Mesothelial cell of epicardium (in vitro differentiated cells): ENCODE measurements at regions not wholly inside any gene's neighbourhood (a gene's known extent, or its start where the extent isn't known, plus 50 kb on each side); places are given as distances from the start of the nearest gene placed in this dataset.

Source experiments
- DNase-seq, 2 experiments: peaks; one replicate each; pipeline ENCODE4 v3.0.0; 2021; ENCODE audit warnings: low spot score in 2 of 2; ENCODE audit not compliant: unreplicated experiment in 2 of 2
- H3K27ac Mint-ChIP-seq: 2 replicates; pipeline ENCODE4 v1.8.0; 2021; ENCODE audit warnings: mixed read lengths
- H3K27me3 Mint-ChIP-seq: 2 replicates; pipeline ENCODE4 v1.8.0; 2021; ENCODE audit warnings: low read depth, mixed read lengths
- H3K36me3 Mint-ChIP-seq: 2 replicates; pipeline ENCODE4 v1.8.0; 2021; ENCODE audit warnings: mixed read lengths
- H3K4me1 Mint-ChIP-seq: 2 replicates; pipeline ENCODE4 v1.8.0; 2021; ENCODE audit warnings: mixed read lengths
- H3K4me3 Mint-ChIP-seq: 2 replicates; pipeline ENCODE4 v1.8.0; 2021; ENCODE audit warnings: mild to moderate bottlenecking, moderate library complexity, mixed read lengths
- H3K9me3 Mint-ChIP-seq: 2 replicates; pipeline ENCODE4 v1.8.0; 2021; ENCODE audit warnings: mixed read lengths
- TF ChIP-seq, protein P1 (sequence below): fragments of 200-600 bp; sonication (generic); IDR thresholded peaks from one replicate; pipeline ENCODE4 v1.5.0; 2021; ENCODE audit warnings: antibody characterized with exemption; ENCODE audit not compliant: unreplicated experiment

DNA sequence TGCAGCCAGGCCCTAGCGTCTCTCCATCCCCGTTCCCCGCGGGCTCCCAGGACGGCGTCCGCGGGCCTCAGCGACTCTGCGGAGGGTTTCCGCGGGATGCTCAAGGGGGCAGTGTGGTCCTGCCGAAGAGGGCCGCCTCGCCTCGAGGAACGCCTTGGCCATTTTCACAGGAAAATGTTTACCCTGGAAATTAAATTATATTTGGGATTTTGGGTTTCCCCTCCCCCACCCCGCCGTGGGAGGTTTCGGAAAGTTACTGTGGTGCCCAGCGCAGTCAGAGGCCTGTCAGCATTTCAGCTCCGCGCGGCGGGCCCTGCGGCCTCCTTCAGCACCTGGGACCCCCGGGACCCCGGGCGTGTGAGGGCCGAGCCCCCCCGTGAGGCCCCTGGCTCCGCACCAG is 94.5 kb downstream of the PCTP start:
- no peak overlapping the region for H3K27ac Mint-ChIP-seq
- H3K36me3 Mint-ChIP-seq: no peaks in the 10 kb centered on the region
- H3K9me3 Mint-ChIP-seq: no peaks in the 10 kb centered on the region
- TF ChIP-seq, protein P1, sequence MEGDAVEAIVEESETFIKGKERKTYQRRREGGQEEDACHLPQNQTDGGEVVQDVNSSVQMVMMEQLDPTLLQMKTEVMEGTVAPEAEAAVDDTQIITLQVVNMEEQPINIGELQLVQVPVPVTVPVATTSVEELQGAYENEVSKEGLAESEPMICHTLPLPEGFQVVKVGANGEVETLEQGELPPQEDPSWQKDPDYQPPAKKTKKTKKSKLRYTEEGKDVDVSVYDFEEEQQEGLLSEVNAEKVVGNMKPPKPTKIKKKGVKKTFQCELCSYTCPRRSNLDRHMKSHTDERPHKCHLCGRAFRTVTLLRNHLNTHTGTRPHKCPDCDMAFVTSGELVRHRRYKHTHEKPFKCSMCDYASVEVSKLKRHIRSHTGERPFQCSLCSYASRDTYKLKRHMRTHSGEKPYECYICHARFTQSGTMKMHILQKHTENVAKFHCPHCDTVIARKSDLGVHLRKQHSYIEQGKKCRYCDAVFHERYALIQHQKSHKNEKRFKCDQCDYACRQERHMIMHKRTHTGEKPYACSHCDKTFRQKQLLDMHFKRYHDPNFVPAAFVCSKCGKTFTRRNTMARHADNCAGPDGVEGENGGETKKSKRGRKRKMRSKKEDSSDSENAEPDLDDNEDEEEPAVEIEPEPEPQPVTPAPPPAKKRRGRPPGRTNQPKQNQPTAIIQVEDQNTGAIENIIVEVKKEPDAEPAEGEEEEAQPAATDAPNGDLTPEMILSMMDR: no peak
- H3K4me1 Mint-ChIP-seq: peaks cover 2% of the 10 kb centered on the region
- DNase-seq: peak; percentile 44 to 70
- H3K27me3 Mint-ChIP-seq: peaks cover 28% of the 10 kb centered on the region
- H3K4me3 Mint-ChIP-seq: no peak overlapping the region

DNA sequence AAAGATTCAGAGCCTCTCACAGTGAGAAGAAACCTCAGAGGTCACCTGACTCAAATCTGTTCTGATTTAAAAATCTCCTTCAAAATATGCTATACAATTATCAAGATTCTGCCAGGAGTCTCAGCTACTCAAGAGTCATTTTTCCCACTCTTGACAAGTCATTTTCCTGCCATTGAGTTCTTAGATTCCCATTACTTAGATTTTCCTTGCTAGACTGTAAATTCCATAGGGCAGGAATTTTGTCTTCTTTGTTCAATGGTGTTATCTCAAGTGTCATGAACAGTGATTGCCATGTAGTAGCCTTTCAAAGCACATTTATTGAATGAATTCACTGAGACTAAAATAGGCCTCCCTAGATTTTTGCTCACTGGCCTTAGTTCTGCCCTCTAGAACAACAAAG is 95.9 kb downstream of the PCTP start:
- H3K4me1 Mint-ChIP-seq: peaks cover 2% of the 10 kb centered on the region
- no peak overlapping the region for H3K4me3 Mint-ChIP-seq
- DNase-seq: no peak
- no peaks in the 10 kb centered on the region for H3K9me3 Mint-ChIP-seq
- no peaks in the 10 kb centered on the region for H3K36me3 Mint-ChIP-seq
- TF ChIP-seq, protein P1: no peak
- no peak overlapping the region for H3K27ac Mint-ChIP-seq
- peaks cover 28% of the 10 kb centered on the region for H3K27me3 Mint-ChIP-seq

DNA sequence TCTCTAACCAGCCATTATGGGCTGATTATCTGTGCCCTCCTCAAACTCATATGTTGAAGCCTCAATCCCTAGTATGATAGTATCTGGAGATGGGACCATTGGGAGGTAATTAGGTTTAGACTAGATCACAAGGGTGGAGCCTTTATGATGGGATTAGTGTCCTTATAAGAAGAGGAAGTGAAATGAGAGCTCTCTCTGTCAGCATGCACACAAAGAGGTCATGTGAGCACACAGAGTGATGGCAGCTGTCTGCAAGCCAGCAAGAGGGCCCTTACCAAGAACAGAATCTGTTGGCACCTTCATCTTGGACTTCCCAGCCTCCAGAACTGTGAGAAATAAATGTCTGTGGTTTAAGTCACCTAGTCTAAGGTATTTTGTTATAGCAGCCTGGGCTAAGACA is 101.9 kb downstream of the PCTP start:
- TF ChIP-seq, protein P1: no peak
- DNase-seq: no peak
- H3K9me3 Mint-ChIP-seq: no peaks in the 10 kb centered on the region
- H3K4me1 Mint-ChIP-seq: no peaks in the 10 kb centered on the region
- H3K27ac Mint-ChIP-seq: no peak overlapping the region
- H3K36me3 Mint-ChIP-seq: no peaks in the 10 kb centered on the region
- peaks cover 11% of the 10 kb centered on the region for H3K27me3 Mint-ChIP-seq
- H3K4me3 Mint-ChIP-seq: no peak overlapping the region

DNA sequence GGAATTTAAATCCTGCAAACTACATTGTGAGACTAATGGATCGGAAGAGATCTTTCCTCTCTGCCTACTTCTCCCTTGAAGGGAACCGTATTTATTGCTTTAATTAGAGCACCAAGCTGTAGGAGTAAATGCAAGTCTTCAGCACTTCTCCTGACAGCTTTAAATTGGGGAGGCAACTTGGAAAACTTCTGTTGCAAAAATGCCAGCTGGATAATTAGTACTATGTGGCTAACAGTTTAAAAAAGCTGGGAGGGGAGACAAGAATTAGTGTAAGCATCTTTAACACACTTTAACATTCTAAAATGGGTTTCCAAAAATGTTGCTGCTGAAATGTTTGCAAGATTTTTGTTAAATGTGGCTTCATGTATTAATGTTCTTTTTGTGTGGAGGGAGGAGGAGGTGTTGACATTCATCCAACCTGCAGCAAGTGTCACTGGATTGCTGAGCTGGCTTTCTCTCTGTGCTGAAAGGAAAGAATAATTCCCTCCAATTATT is 108.5 kb downstream of the PCTP start:
- Mint-ChIP-seq H3K4me1 (no peaks in the 10 kb centered on the region), H3K9me3 (no peaks in the 10 kb centered on the region), H3K4me3 (no peak overlapping the region), H3K27ac (no peak overlapping the region), H3K27me3 (peaks cover 25% of the 10 kb centered on the region), H3K36me3 (no peaks in the 10 kb centered on the region)
- TF ChIP-seq, protein P1: no peak
- no peak for DNase-seq

DNA sequence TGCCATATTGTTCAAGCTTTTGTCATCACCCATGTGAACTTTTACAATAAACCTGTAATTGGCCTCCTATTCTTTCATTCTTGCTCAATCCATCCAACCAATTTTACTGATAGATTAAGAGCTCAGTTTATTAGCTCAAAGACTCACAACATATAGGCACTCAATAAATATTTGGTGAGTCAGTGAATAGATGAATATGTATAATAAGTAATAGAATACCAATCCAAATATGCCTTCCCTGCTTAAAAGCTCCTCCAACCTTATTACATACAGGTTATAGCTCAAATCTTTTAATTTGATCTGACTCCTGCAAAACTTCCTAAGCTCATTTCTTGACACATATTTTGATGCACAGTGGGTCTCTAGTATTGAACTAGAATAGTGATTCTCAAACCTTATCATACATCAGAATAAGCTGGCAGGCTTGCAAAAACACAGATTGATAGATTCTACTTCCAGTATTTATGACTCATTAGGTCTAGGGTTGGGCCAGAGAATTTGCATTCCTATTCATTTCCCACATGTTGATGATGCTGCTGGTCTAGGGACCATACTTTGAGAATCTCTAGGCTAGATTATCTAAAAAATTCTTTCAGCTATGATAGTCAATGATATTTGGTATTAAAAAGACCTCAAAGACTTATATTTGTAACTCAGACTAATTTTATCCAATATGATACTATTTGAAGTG is 114.4 kb downstream of the PCTP start:
- TF ChIP-seq, protein P1: no peak

DNA sequence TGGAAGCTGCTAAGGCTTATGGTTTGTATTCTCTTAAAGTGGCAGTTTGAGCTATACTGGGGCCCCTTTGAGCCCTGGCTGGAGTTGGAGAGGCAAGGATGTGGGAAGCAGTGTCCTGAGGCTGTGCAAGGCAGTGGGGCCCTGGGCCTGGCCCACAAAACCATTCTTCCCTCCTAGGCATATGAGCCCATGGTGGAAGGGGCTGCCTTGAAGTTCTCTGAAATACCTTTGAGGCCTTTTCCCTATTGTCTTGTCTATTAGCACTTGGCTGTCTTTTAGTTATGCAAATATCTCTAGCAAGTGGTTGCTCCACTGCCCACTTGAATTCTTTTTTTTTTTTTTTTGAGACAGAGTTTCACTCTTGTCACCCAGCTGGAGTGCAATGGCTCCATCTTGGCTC is 119.2 kb downstream of the PCTP start:
- Mint-ChIP-seq H3K9me3 (peaks cover 23% of the 10 kb centered on the region), H3K36me3 (no peaks in the 10 kb centered on the region), H3K27ac (no peak overlapping the region), H3K4me3 (no peak overlapping the region), H3K4me1 (no peaks in the 10 kb centered on the region), H3K27me3 (no peaks in the 10 kb centered on the region)
- no peak for DNase-seq
- TF ChIP-seq, protein P1: no peak

More for the DNA sequence above, 114.4 kb downstream of the PCTP start:
- Mint-ChIP-seq H3K4me3 (no peak overlapping the region), H3K36me3 (no peaks in the 10 kb centered on the region), H3K4me1 (no peaks in the 10 kb centered on the region), H3K27ac (no peak overlapping the region), H3K27me3 (peaks cover 10% of the 10 kb centered on the region), H3K9me3 (peaks cover 23% of the 10 kb centered on the region)
- DNase-seq: no peak
